RWPE2 (cell line): ENCODE measurements at regions not wholly inside any gene's neighbourhood (a gene's known extent, or its start where the extent isn't known, plus 50 kb on each side); places are given as distances from the start of the nearest gene placed in this dataset.

Source experiments
- ATAC-seq: fragments of 200-7000 bp; cut with Tn5 transposase; 3 replicates; pipeline ENCODE4 v1.9.1; 2021; ENCODE audit warnings: low read depth
- DNase-seq: peaks from one replicate; pipeline ENCODE4 v3.0.0-alpha.2; 2020; ENCODE audit warnings: low spot score
- H3K27ac ChIP-seq: fragments of 450-650 bp; 2 replicates; pipeline ENCODE4 v1.5.1; 2017; ENCODE audit warnings: mild to moderate bottlenecking; ENCODE audit not compliant: poor library complexity, severe bottlenecking
- H3K27me3 ChIP-seq: fragments of 250-450 bp; sonication (Bioruptor Pico); 2 replicates; pipeline ENCODE4 v1.5.1; 2021; ENCODE audit warnings: mild to moderate bottlenecking, moderate library complexity; ENCODE audit not compliant: insufficient read depth, poor library complexity, severe bottlenecking
- H3K36me3 ChIP-seq: fragments of 250-450 bp; sonication (Bioruptor Pico); 2 replicates; pipeline ENCODE4 v1.5.1; 2020; ENCODE audit warnings: low read depth, mild to moderate bottlenecking, moderate library complexity
- H3K4me1 ChIP-seq: fragments of 250-450 bp; sonication (Bioruptor Pico); 2 replicates; pipeline ENCODE4 v1.5.1; 2021; ENCODE audit warnings: mild to moderate bottlenecking, moderate library complexity; ENCODE audit not compliant: insufficient read depth, poor library complexity, severe bottlenecking
- H3K4me3 ChIP-seq: fragments of 250-450 bp; sonication (Bioruptor Pico); 2 replicates; pipeline ENCODE4 v1.5.1; 2021; ENCODE audit warnings: mild to moderate bottlenecking, moderate library complexity; ENCODE audit not compliant: severe bottlenecking
- H3K9me3 ChIP-seq: fragments of 250-450 bp; sonication (Bioruptor Pico); 2 replicates; pipeline ENCODE4 v1.5.1; 2021; ENCODE audit warnings: mild to moderate bottlenecking, moderate library complexity; ENCODE audit not compliant: severe bottlenecking
- CTCF ChIP-seq: fragments of 450-650 bp; IDR thresholded peaks from one replicate; pipeline ENCODE4 v1.5.1; 2017; ENCODE audit warnings: mild to moderate bottlenecking, moderate library complexity; ENCODE audit not compliant: poor library complexity, severe bottlenecking

- peak overlapping the region; percentile 95 for H3K27ac ChIP-seq
- ATAC-seq (no peak), DNase-seq (no peak)
- H3K36me3 ChIP-seq: no peaks in the 10 kb centered on the region
- no peaks in the 10 kb centered on the region for H3K9me3 ChIP-seq
- H3K27me3 ChIP-seq: no peaks in the 10 kb centered on the region
- TF ChIP-seq CTCF: no peak
- H3K4me1 ChIP-seq: peaks cover 81% of the 10 kb centered on the region
- H3K4me3 ChIP-seq: no peak overlapping the region
Measured at GRCh38 chr17:5830921-5831320, 239.3 kb upstream of the WSCD1 start.

GRCh38 chr17:5832886-5833285, 237.3 kb upstream of the WSCD1 start:
- H3K36me3 ChIP-seq: no peaks in the 10 kb centered on the region
- H3K4me1 ChIP-seq: peaks cover 81% of the 10 kb centered on the region
- peak overlapping the region; percentile 95 for H3K27ac ChIP-seq
- no peaks in the 10 kb centered on the region for H3K27me3 ChIP-seq
- no peak for TF ChIP-seq CTCF
- H3K4me3 ChIP-seq: no peak overlapping the region
- ATAC-seq (peak; percentile 80), DNase-seq (no peak)
- no peaks in the 10 kb centered on the region for H3K9me3 ChIP-seq

GRCh38 chr17:5837055-5837491, 233.1 kb upstream of the WSCD1 start:
- no peak for TF ChIP-seq CTCF
- Histone ChIP-seq H3K9me3 (no peaks in the 10 kb centered on the region), H3K27me3 (no peaks in the 10 kb centered on the region), H3K4me1 (peaks cover 55% of the 10 kb centered on the region), H3K36me3 (no peaks in the 10 kb centered on the region), H3K4me3 (no peak overlapping the region), H3K27ac (peak overlapping the region; percentile 95)
- peak; percentile 84 for ATAC-seq
- peak; percentile 81 for DNase-seq

- ATAC-seq: no peak
- peak overlapping the region; percentile 95 for H3K27ac ChIP-seq
- no peak for TF ChIP-seq CTCF
Measured at GRCh38 chr17:5838661-5839300, 231.4 kb upstream of the WSCD1 start.

GRCh38 chr17:5840811-5841446, 229.2 kb upstream of the WSCD1 start:
- Histone ChIP-seq H3K4me3 (no peak overlapping the region), H3K27ac (no peak overlapping the region), H3K27me3 (no peaks in the 10 kb centered on the region), H3K4me1 (peaks cover 16% of the 10 kb centered on the region), H3K9me3 (no peaks in the 10 kb centered on the region), H3K36me3 (no peaks in the 10 kb centered on the region)
- no peak for ATAC-seq
- no peak for TF ChIP-seq CTCF
- DNase-seq: no peak

More at GRCh38 chr17:5838661-5839300, 231.4 kb upstream of the WSCD1 start:
- H3K36me3 ChIP-seq: no peaks in the 10 kb centered on the region
- H3K9me3 ChIP-seq: no peaks in the 10 kb centered on the region
- no peak overlapping the region for H3K4me3 ChIP-seq
- peaks cover 38% of the 10 kb centered on the region for H3K4me1 ChIP-seq
- H3K27me3 ChIP-seq: no peaks in the 10 kb centered on the region
- no peak for DNase-seq
